Loucy (cell line): ENCODE measurements at regions not wholly inside any gene's neighbourhood (a gene's known extent, or its start where the extent isn't known, plus 50 kb on each side); places are given as distances from the start of the nearest gene placed in this dataset.

Experiments
- H2AFZ ChIP-seq: fragments of 200-600 bp; sonication (generic); 2 replicates; pipeline ENCODE4 v1.6.0; 2016; ENCODE audit warnings: antibody characterized with exemption, mild to moderate bottlenecking, low read length, moderate library complexity
- H3F3A ChIP-seq: fragments of 200-600 bp; 2 replicates; pipeline ENCODE4 v1.6.0; 2016; ENCODE audit warnings: antibody characterized with exemption, low read depth, mild to moderate bottlenecking
- H3K27me3 ChIP-seq: fragments of 200-600 bp; sonication (generic); 2 replicates; pipeline ENCODE4 v1.6.1; 2014; ENCODE audit warnings: low read length, mild to moderate bottlenecking; ENCODE audit not compliant: insufficient read depth, poor library complexity, severe bottlenecking
- H3K36me3 ChIP-seq: fragments of 200-600 bp; sonication (generic); 2 replicates; pipeline ENCODE4 v1.6.1; 2016; ENCODE audit warnings: low read length; ENCODE audit not compliant: insufficient read depth
- H3K4me1 ChIP-seq: fragments of 200-600 bp; sonication (generic); 2 replicates; pipeline ENCODE4 v1.5.1; 2014; ENCODE audit warnings: low read length, mild to moderate bottlenecking; ENCODE audit not compliant: insufficient read depth, poor library complexity, severe bottlenecking
- H3K4me2 ChIP-seq: fragments of 200-600 bp; sonication (generic); 2 replicates; pipeline ENCODE4 v1.6.0; 2014; ENCODE audit warnings: antibody characterized with exemption, low read length, low read depth, mild to moderate bottlenecking; ENCODE audit not compliant: poor library complexity, severe bottlenecking
- H3K4me3 ChIP-seq: fragments of 200-600 bp; sonication (generic); 2 replicates; pipeline ENCODE4 v1.5.1; 2014; ENCODE audit warnings: low read length, mild to moderate bottlenecking, mixed read lengths; ENCODE audit not compliant: poor library complexity, severe bottlenecking
- H3K79me2 ChIP-seq: fragments of 200-600 bp; sonication (generic); 2 replicates; pipeline ENCODE4 v1.6.1; 2014; ENCODE audit warnings: low read length; ENCODE audit not compliant: insufficient read depth
- H3K9ac ChIP-seq: fragments of 200-600 bp; sonication (generic); 2 replicates; pipeline ENCODE4 v1.6.0; 2014; ENCODE audit warnings: mild to moderate bottlenecking, low read depth, low read length, moderate library complexity; ENCODE audit not compliant: poor library complexity, severe bottlenecking
- H3K9me2 ChIP-seq: fragments of 200-600 bp; sonication (generic); replicated peaks from 2 replicates; pipeline ENCODE4 v1.6.1; 2016; ENCODE audit warnings: low read depth, low read length, mixed read lengths
- H3K9me3 ChIP-seq: fragments of 200-600 bp; sonication (generic); 2 replicates; pipeline ENCODE4 v1.6.1; 2014; ENCODE audit warnings: mild to moderate bottlenecking, antibody characterized with exemption, low read length, low read depth; ENCODE audit not compliant: insufficient read depth
- H4K20me1 ChIP-seq: fragments of 200-600 bp; sonication (generic); 2 replicates; pipeline ENCODE4 v1.6.0; 2014; ENCODE audit warnings: antibody characterized with exemption, low read length, mild to moderate bottlenecking; ENCODE audit not compliant: insufficient read depth, poor library complexity, severe bottlenecking
- EZH2phosphoT487 ChIP-seq: fragments of 200-600 bp; IDR thresholded peaks from 2 replicates; pipeline ENCODE4 v1.6.1; 2018; ENCODE audit warnings: antibody characterized with exemption, mild to moderate bottlenecking, moderate library complexity, borderline replicate concordance
- TF ChIP-seq, protein P1 (sequence below): fragments of 200-600 bp; sonication (generic); conservative IDR thresholded peaks from 2 replicates; pipeline ENCODE4 v1.5.1; 2014; ENCODE audit warnings: mild to moderate bottlenecking, antibody characterized with exemption, low read length

DNA sequence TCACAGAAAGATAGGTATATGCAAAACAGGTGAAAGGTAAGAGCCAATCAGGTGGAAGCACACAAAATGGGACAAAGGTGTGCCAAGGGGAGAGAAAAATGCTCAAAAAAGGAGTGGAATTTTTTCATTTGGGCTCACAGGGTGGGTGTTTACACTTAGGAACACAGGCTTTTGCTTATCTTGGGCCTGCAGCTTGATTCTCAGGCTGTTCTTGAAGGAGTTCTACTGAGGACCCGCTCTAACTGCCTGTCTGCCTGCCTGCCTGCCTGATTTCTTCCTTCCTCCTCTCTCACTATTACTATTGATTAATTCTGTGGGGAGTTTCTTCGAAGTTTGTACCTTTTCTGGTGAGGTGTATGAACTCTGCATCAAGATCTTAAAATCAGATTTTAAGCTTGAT is 120.3 kb upstream of the CTSO start:
- no peak overlapping the region for H2AFZ ChIP-seq
- H3K79me2 ChIP-seq = no peaks in the 10 kb centered on the region
- H3K36me3 ChIP-seq = no peaks in the 10 kb centered on the region
- H3F3A ChIP-seq = no peaks in the 10 kb centered on the region
- no peaks in the 10 kb centered on the region for H3K9me2 ChIP-seq
- H3K4me1 ChIP-seq = no peaks in the 10 kb centered on the region
- no peaks in the 10 kb centered on the region; the same call in 1 of the 2 replicates for H3K9me3 ChIP-seq
- H3K27me3 ChIP-seq = no peaks in the 10 kb centered on the region
- H3K9ac ChIP-seq = no peak overlapping the region
- H3K4me3 ChIP-seq = no peak overlapping the region
- H4K20me1 ChIP-seq = no peaks in the 10 kb centered on the region
- TF ChIP-seq, protein P1, sequence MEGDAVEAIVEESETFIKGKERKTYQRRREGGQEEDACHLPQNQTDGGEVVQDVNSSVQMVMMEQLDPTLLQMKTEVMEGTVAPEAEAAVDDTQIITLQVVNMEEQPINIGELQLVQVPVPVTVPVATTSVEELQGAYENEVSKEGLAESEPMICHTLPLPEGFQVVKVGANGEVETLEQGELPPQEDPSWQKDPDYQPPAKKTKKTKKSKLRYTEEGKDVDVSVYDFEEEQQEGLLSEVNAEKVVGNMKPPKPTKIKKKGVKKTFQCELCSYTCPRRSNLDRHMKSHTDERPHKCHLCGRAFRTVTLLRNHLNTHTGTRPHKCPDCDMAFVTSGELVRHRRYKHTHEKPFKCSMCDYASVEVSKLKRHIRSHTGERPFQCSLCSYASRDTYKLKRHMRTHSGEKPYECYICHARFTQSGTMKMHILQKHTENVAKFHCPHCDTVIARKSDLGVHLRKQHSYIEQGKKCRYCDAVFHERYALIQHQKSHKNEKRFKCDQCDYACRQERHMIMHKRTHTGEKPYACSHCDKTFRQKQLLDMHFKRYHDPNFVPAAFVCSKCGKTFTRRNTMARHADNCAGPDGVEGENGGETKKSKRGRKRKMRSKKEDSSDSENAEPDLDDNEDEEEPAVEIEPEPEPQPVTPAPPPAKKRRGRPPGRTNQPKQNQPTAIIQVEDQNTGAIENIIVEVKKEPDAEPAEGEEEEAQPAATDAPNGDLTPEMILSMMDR = no peak
- no peak for TF ChIP-seq EZH2phosphoT487
- no peak overlapping the region for H3K4me2 ChIP-seq

DNA sequence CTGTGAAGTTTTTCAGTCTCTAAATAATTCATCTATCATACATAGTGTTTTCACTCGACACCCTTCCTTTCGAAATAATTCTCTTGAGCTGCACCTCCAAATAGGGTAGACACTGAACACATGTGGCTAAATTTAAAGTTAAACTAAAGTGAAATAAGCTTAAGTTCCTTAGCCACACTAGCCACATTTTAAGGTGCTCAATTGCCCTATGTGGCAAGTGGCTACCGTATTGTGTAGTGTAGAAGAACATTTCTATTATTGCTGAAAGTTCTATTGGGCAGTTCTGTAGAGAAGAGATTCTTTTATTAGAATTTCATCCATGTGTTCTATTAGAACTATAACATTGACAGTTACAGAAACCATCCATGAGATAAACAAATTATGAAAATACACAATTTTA is 107.0 kb upstream of the CTSO start:
- Histone ChIP-seq H3K36me3 (no peaks in the 10 kb centered on the region), H3K9ac (no peak overlapping the region), H3K79me2 (no peaks in the 10 kb centered on the region), H4K20me1 (no peaks in the 10 kb centered on the region), H3K9me2 (no peaks in the 10 kb centered on the region), H3K4me1 (no peaks in the 10 kb centered on the region), H3K9me3 (no peaks in the 10 kb centered on the region), H3K4me3 (no peak overlapping the region), H3K27me3 (no peaks in the 10 kb centered on the region), H3K4me2 (no peak overlapping the region), H2AFZ (no peak overlapping the region), H3F3A (no peaks in the 10 kb centered on the region)
- TF ChIP-seq, protein P1 = no peak
- TF ChIP-seq EZH2phosphoT487 = no peak

GRCh38 chr4:156053174-156053573 is 99.5 kb upstream of the CTSO start:
- Histone ChIP-seq H3K9ac (no peak overlapping the region), H3K36me3 (no peaks in the 10 kb centered on the region), H3K4me3 (no peak overlapping the region), H3K4me1 (no peaks in the 10 kb centered on the region), H3K79me2 (no peaks in the 10 kb centered on the region), H3F3A (no peaks in the 10 kb centered on the region), H3K9me2 (0 out of 2 replicates have a peak, but pooled peaks cover 6% of the 10 kb centered on the region), H4K20me1 (no peaks in the 10 kb centered on the region), H3K4me2 (no peak overlapping the region), H3K27me3 (no peaks in the 10 kb centered on the region), H2AFZ (no peak overlapping the region), H3K9me3 (no peaks in the 10 kb centered on the region)
- TF ChIP-seq, protein P1 = no peak
- no peak for TF ChIP-seq EZH2phosphoT487
